HG02981 (cell line): ENCODE measurements at regions not wholly inside any gene's neighbourhood (a gene's known extent, or its start where the extent isn't known, plus 50 kb on each side); places are given as distances from the start of the nearest gene placed in this dataset.

Experiments used
- ATAC-seq: cut with Tn5 transposase; IDR thresholded peaks from one replicate; pipeline ENCODE4 v1.9.1; 2021; ENCODE audit warnings: mild to moderate bottlenecking, moderate library complexity; ENCODE audit not compliant: unreplicated experiment

- no peak for ATAC-seq
These were observed 59.9 kb downstream of the BMP4 start for GRCh38 chr14:53896726-53897125.

- peak; percentile 88 for ATAC-seq
These were observed 62.2 kb downstream of the BMP4 start for GRCh38 chr14:53894456-53894855.

DNA sequence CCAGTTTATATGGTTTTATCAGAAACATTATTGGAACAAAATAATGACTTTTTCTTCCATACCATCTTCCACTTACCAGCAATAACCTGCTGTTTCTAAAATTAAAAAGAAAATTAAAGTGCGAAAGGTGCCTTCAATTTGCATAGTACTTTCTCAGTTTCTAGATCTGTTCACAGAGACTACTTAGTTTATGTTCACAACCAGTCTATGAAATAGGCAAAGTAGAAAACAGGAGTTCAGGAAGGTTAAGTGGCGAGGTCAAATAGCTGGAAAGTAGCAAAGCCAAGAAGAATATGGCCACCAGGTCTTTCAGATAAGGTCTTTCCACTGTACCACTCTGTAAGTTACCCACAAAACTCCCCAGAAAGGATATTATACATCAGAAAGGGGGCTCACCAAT lies 63.3 kb downstream of the BMP4 start:
- ATAC-seq: no peak

DNA sequence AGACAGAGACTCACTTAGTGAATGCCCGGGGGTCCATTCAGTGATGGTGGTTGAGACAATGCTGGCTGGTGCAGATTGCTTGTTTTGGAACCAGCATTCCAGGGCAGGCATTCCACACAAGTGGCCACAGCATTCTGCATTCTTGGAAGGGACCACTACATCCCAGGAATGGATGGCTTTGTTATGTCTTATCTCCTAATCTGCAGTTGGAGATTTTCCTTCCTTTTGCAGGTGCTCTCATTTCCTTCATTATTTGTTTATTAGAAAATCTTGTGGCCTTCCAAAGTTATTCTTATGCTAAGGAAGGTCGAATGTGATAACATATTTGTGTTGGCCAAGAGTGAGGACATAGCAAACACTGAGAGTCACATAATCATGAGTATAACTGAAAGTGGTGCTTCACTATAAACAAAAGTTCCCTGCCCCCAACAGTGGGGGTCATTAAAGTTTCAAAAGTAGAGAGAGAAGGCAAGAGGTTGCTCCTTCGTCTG lies 66.0 kb downstream of the BMP4 start:
- no peak for ATAC-seq

GRCh38 chr14:53888535-53889386 lies 67.9 kb downstream of the BMP4 start:
- ATAC-seq: no peak

DNA sequence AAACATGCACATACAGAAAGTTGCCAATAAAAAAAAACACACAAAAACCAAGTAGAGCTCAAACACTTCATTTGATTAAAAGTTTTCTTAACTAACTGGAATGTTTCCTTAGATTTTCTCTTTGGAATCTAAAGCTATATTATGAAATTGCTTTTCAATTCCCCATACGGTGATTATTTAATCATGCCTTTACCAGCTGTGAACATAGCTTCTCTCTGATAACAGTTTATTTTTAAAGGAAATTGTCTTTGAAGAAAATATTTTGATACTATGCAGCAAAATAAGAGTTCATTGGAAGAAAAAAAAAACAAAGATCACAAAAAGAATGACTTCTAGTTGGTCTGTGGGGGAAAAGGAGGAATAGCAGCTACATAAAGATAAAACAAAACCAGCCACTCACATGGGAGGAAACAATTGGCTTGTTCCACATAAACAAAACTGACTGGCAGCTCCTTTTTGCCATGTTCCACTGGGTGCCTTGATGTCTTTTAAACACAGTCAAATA lies 71.4 kb downstream of the BMP4 start:
- no peak for ATAC-seq

DNA sequence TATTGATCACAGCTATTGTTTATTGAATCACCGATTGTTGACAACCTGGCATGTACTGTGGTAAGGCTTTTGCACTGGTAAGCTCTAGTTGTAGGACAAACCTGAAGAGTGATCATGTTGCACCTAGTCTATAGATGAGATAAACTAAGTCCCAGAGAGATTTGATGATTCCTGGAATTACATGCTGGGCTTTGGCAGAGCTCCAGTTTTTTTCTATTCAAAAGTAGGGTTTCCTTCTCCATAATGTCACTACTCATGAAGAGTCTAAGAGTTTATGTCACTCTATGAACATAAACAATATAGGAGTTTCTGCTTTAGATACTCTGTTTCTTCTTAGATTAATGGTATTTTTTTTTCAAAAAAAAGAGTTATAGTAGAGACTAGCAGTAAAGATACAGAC lies 72.0 kb downstream of the BMP4 start:
- no peak for ATAC-seq

DNA sequence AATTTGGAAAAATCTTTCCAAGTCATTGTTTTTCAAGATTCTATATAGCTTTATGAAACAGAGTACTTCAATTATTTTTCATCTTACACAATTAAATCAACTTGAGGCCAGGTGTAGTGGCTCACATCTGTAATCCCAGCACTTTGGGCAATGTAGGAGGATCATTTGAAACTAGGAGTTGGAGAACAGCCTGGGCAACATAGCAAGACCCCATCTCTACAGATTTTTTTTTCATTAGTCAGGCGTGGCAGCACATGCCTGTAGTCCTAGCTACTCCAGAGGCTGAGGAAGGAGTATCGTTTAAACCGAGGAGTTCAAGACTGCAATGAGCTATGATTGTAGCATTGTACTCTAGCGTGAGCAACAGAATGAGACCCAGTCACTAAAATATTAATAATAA lies 72.9 kb downstream of the BMP4 start:
- no peak for ATAC-seq

- no peak for ATAC-seq
These were observed 73.9 kb downstream of the BMP4 start for GRCh38 chr14:53882684-53883083.

DNA sequence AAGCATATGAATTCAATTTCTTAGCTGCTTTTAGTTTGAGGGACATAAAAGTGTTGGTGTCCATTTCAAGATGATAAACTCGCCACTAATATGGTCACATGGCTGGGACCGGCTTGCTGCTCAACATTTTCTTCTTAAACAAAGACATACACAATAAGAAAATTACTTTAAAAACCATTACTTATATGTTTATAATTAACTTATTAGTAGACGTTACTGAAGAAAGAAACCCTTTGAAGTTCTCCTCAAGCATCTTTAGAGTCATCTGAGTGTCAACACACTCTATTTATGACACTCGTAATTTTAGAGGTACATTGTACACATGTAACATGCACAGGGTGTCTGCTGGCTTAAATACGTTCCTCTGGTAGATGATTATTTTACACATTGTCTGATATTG lies 74.7 kb downstream of the BMP4 start:
- no peak for ATAC-seq

GRCh38 chr14:53881161-53881871 lies 75.3 kb downstream of the BMP4 start:
- no peak for ATAC-seq

DNA sequence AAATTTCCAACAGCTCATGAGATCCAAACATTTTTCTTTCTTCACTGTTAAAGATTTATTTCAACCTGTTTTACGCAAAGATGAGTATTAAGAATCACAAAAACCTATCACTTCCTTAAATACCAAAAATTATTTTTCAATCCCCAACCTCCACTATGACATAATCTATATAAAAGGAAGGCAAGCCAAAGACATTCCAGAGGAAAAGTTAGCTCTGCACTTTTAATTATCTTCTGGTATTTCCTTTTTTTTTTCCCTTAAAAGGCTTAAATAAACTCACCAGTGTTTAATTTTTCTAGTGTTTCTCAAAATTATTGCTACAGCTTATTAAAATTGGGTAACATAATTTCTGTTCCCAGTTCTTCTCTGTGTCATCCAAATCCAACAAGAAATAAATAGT lies 75.9 kb downstream of the BMP4 start:
- no peak for ATAC-seq

GRCh38 chr14:53879747-53880146 lies 76.9 kb downstream of the BMP4 start:
- ATAC-seq: no peak

- ATAC-seq: no peak
These were observed 77.5 kb downstream of the BMP4 start for GRCh38 chr14:53879022-53879686.

GRCh38 chr14:53875324-53875897 lies 81.2 kb downstream of the BMP4 start:
- ATAC-seq: no peak

GRCh38 chr14:53874704-53875103 lies 81.9 kb downstream of the BMP4 start:
- no peak for ATAC-seq

GRCh38 chr14:53872681-53873089 lies 83.9 kb downstream of the BMP4 start:
- ATAC-seq: no peak

DNA sequence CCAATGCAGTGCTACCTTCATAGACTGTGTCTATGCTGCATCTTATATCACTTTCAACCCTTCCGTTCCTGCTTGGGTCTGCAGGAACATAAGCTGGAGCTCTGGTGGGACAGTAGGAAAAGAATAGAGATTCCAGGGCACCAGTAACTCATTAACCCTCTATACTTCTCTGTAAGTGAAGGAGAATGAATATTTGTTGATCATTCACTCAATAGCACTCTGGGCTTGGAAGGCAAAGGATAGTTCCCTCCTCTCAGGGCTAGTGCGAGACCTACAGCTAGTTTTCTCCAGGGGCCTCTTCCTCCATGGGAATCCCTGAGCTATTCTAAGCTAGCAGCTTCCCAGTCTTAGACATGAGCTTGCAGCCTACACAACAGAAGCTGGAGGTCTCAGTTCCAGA lies 84.7 kb downstream of the BMP4 start:
- ATAC-seq: no peak

- no peak for ATAC-seq
These were observed 85.6 kb downstream of the BMP4 start for GRCh38 chr14:53871011-53871410.

- no peak for ATAC-seq
These were observed 90.9 kb downstream of the BMP4 start for GRCh38 chr14:53865711-53866110.

DNA sequence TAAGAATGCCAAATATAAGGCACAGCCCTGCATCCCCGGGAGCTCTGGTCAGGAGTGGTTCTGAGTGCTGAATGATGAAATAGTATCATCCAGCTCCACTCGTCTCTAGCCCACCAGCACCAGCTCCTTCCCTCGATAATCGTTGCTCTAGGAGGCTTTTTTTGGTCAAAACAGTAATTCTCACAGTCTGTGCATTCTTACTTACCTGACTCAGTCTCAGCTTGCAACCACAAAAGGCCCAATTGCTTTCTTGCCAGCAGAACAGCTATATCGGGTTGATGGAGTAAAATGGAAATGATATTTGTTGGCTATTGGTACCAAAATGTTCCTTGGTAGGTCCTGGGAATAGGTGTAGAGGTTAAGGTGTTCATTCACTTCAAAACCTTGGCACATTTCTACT lies 94.8 kb downstream of the BMP4 start:
- ATAC-seq: no peak
